ENCODE measurements at regions not wholly inside any gene's neighbourhood (a gene's known extent, or its start where the extent isn't known, plus 50 kb on each side); places are given as distances from the start of the nearest gene placed in this dataset.
A peak's percentile ranks its signal among the peaks of the same experiment; 100 is the strongest.
"Not testable (repeated sequence)": the region's sequence is repeated elsewhere in the genome, so short reads cannot be mapped to it uniquely, and the experiment has no call there.

GRCh38 chr12:59404109-59404650 lies 191.6 kb upstream of the SLC16A7 start:
- no peak for DNase-seq (ENCODE audit: low spot score)

GRCh38 chr12:59403259-59403932 lies 192.4 kb upstream of the SLC16A7 start:
- peak; percentile 6 for DNase-seq (ENCODE audit: low spot score)

GRCh38 chr12:59401862-59402261 lies 194.0 kb upstream of the SLC16A7 start:
- DNase-seq (ENCODE audit: low spot score), result no peak

GRCh38 chr12:59398164-59398563 lies 197.7 kb upstream of the SLC16A7 start:
- DNase-seq (ENCODE audit: low spot score), result no peak

GRCh38 chr12:59396919-59397318 lies 198.9 kb upstream of the SLC16A7 start:
- no peak for DNase-seq (ENCODE audit: low spot score)

GRCh38 chr12:59396519-59396918 lies 199.3 kb upstream of the SLC16A7 start:
- no peak for DNase-seq (ENCODE audit: low spot score)

GRCh38 chr12:59395310-59395709 lies 200.5 kb upstream of the SLC16A7 start:
- not testable (repeated sequence) for DNase-seq (ENCODE audit: low spot score)

- DNase-seq (ENCODE audit: low spot score), result no peak
Observed at GRCh38 chr12:59393506-59393905, 202.3 kb upstream of the SLC16A7 start.

- DNase-seq (ENCODE audit: low spot score), result no peak
Observed at GRCh38 chr12:59389968-59390576, 205.8 kb upstream of the SLC16A7 start.

- no peak for DNase-seq (ENCODE audit: low spot score)
Observed at GRCh38 chr12:59388694-59389093, 207.1 kb upstream of the SLC16A7 start.

- no peak for DNase-seq (ENCODE audit: low spot score)
Observed at GRCh38 chr12:59388176-59388575, 207.7 kb upstream of the SLC16A7 start.

- DNase-seq (ENCODE audit: low spot score), result no peak
Observed at GRCh38 chr12:59386236-59386635, 209.6 kb upstream of the SLC16A7 start.

- no peak for DNase-seq (ENCODE audit: low spot score)
Observed at GRCh38 chr12:59383079-59383822, 212.6 kb upstream of the SLC16A7 start.

GRCh38 chr12:59382282-59383078 lies 213.3 kb upstream of the SLC16A7 start:
- DNase-seq (ENCODE audit: low spot score), result no peak

- DNase-seq (ENCODE audit: low spot score), result no peak
Observed at GRCh38 chr12:59381106-59381505, 214.7 kb upstream of the SLC16A7 start.

- no peak for DNase-seq (ENCODE audit: low spot score)
Observed at GRCh38 chr12:59375633-59376032, 220.2 kb upstream of the SLC16A7 start.

GRCh38 chr12:59374783-59375182 lies 221.0 kb upstream of the SLC16A7 start:
- no peak for DNase-seq (ENCODE audit: low spot score)

- DNase-seq (ENCODE audit: low spot score), result no peak
Observed at GRCh38 chr12:59372956-59373355, 222.9 kb upstream of the SLC16A7 start.

- DNase-seq (ENCODE audit: low spot score), result no peak
Observed at GRCh38 chr12:59370933-59371332, 224.9 kb upstream of the SLC16A7 start.

GRCh38 chr12:59365133-59365532 lies 230.7 kb upstream of the SLC16A7 start:
- no peak for DNase-seq (ENCODE audit: low spot score)

GRCh38 chr12:59357811-59358210 lies 238.0 kb upstream of the SLC16A7 start:
- no peak for DNase-seq (ENCODE audit: low spot score)

- DNase-seq (ENCODE audit: low spot score), result not testable (repeated sequence)
Observed at GRCh38 chr12:59346248-59346647, 249.6 kb upstream of the SLC16A7 start.
